HG03571 (cell line): ENCODE measurements at regions not wholly inside any gene's neighbourhood (a gene's known extent, or its start where the extent isn't known, plus 50 kb on each side); places are given as distances from the start of the nearest gene placed in this dataset.

Experiments
- ATAC-seq: cut with Tn5 transposase; IDR thresholded peaks from one replicate; pipeline ENCODE4 v1.9.1; 2021; ENCODE audit not compliant: unreplicated experiment

- no peak for ATAC-seq
These were observed 126.7 kb downstream of the QPCT start for GRCh38 chr2:37471104-37471503.

- no peak for ATAC-seq
These were observed 127.6 kb downstream of the QPCT start for GRCh38 chr2:37471994-37472393.

GRCh38 chr2:37472959-37473358 lies 128.5 kb downstream of the QPCT start:
- ATAC-seq: no peak

GRCh38 chr2:37476411-37476810 lies 132.0 kb downstream of the QPCT start:
- no peak for ATAC-seq

- ATAC-seq: no peak
These were observed 133.5 kb downstream of the QPCT start for GRCh38 chr2:37477921-37478320.

- no peak for ATAC-seq
These were observed 136.8 kb downstream of the QPCT start for GRCh38 chr2:37481244-37481643.

GRCh38 chr2:37489041-37489456 lies 144.6 kb downstream of the QPCT start:
- ATAC-seq: no peak

GRCh38 chr2:37489536-37489935 lies 145.1 kb downstream of the QPCT start:
- no peak for ATAC-seq

GRCh38 chr2:37493425-37493824 lies 149.0 kb downstream of the QPCT start:
- ATAC-seq: no peak

- ATAC-seq: no peak
These were observed 154.7 kb downstream of the QPCT start for GRCh38 chr2:37499113-37499512.

GRCh38 chr2:37500031-37500430 lies 155.6 kb downstream of the QPCT start:
- ATAC-seq: no peak

- ATAC-seq: no peak
These were observed 156.7 kb downstream of the QPCT start for GRCh38 chr2:37501113-37501512.

GRCh38 chr2:37506407-37507050 lies 162.1 kb downstream of the QPCT start:
- no peak for ATAC-seq

GRCh38 chr2:37507051-37507410 lies 162.6 kb downstream of the QPCT start:
- ATAC-seq: no peak

GRCh38 chr2:37507703-37508102 lies 163.3 kb downstream of the QPCT start:
- no peak for ATAC-seq

- no peak for ATAC-seq
These were observed 158.5 kb downstream of the CDC42EP3 start for GRCh38 chr2:37512971-37513370.

- ATAC-seq: no peak
These were observed 147.6 kb downstream of the CDC42EP3 start for GRCh38 chr2:37523814-37524362.

- ATAC-seq: no peak
These were observed 145.1 kb downstream of the CDC42EP3 start for GRCh38 chr2:37526323-37526722.

GRCh38 chr2:37526856-37527255 lies 144.6 kb downstream of the CDC42EP3 start:
- no peak for ATAC-seq

GRCh38 chr2:37527361-37527760 lies 144.1 kb downstream of the CDC42EP3 start:
- ATAC-seq: no peak

- ATAC-seq: no peak
These were observed 141.5 kb downstream of the CDC42EP3 start for GRCh38 chr2:37529830-37530415.

GRCh38 chr2:37532503-37532902 lies 138.9 kb downstream of the CDC42EP3 start:
- ATAC-seq: no peak

- no peak for ATAC-seq
These were observed 134.1 kb downstream of the CDC42EP3 start for GRCh38 chr2:37537316-37537715.
